Adrenal gland (tissue), 9 donors: ENCODE measurements at regions not wholly inside any gene's neighbourhood (a gene's known extent, or its start where the extent isn't known, plus 50 kb on each side); places are given as distances from the start of the nearest gene placed in this dataset.

Experiments
- DNase-seq, 7 donors: peaks; one replicate each; pipeline ENCODE4 v3.0.0-alpha.2; 2019 to 2020
- H3K27ac ChIP-seq, 5 donors: fragments of 200-600 bp; sonication (generic) in 4 of 5; 1 replicate in 3 of 5; 2 replicates in 2 of 5; pipeline versions ENCODE4 v1.5.1 to v1.8.0; 2016 to 2020; ENCODE audit warnings: mild to moderate bottlenecking in 1 of 5
- H3K27me3 ChIP-seq: fragments of 200-600 bp; 2 replicates; pipeline ENCODE4 v1.8.0; 2021
- H3K36me3 ChIP-seq, 2 donors: fragments of 200-600 bp; replicated peaks in 1 of 2; 1 replicate in 1 of 2; 2 replicates in 1 of 2; pipeline versions ENCODE4 v1.5.1 to v1.8.0; 2018 to 2022
- H3K4me1 ChIP-seq, 2 donors: fragments of 200-600 bp; replicated peaks in 1 of 2; 1 replicate in 1 of 2; 2 replicates in 1 of 2; pipeline versions ENCODE4 v1.5.1 to v1.8.0; 2018 to 2021
- H3K4me3 ChIP-seq, 4 donors: fragments of 200-600 bp; sonication (generic) in 3 of 4; one replicate each; pipeline ENCODE4 v1.5.1; 2016 to 2018
- H3K9me3 ChIP-seq, 3 donors: fragments of 200-600 bp; sonication (generic) in 1 of 3; replicated peaks in 1 of 3; 1 replicate in 2 of 3; 2 replicates in 1 of 3; pipeline versions ENCODE4 v1.5.1 to v1.8.0; 2016 to 2021
- CTCF ChIP-seq, 6 experiments: fragments of 450-650 bp in 4 of 6; fragments of 200-600 bp in 2 of 6; sonication (generic) in 1 of 6; IDR thresholded peaks; 1 replicate in 5 of 6; 2 replicates in 1 of 6; pipeline versions ENCODE4 v1.5.1 to v1.8.0; 2016 to 2021; ENCODE audit warnings: antibody characterized with exemption in 6 of 6, mild to moderate bottlenecking in 2 of 6, moderate library complexity in 1 of 6
- POLR2A ChIP-seq, 2 donors: fragments of 450-650 bp; IDR thresholded peaks; one replicate each; pipeline ENCODE4 v1.6.1; 2017; ENCODE audit warnings: antibody characterized with exemption in 2 of 2, mild to moderate bottlenecking in 2 of 2, moderate library complexity in 1 of 2
- WGBS, 4 donors: extraction: QIAGEN DNeasy Blood & Tissue Kit in 2 of 4; methylation state at CpG; one replicate each; pipeline versions ENCODE4 v1.1.5 to v1.1.7; 2013 to 2017; 5-methylcytosine and 5-hydroxymethylcytosine counted together
- intact Hi-C, 2 donors: fragments of 100-400 bp; cut with DNase I; formaldehyde crosslinking; loops; one replicate each; pipeline versions ENCODE4 v1.14.1 to v1.15.0; 2022 to 2023
- donor health status: healthy with polysubstance abuse.
- donor health status: Bipolar disorder and iron deficiency.
- donor health status: DM: yes; HTN: yes; CAD: no.
- donor health status: DM: no; HTN: no; CAD: no.
- donor health status: DM: no; HTN: no; CAD: no.

DNA sequence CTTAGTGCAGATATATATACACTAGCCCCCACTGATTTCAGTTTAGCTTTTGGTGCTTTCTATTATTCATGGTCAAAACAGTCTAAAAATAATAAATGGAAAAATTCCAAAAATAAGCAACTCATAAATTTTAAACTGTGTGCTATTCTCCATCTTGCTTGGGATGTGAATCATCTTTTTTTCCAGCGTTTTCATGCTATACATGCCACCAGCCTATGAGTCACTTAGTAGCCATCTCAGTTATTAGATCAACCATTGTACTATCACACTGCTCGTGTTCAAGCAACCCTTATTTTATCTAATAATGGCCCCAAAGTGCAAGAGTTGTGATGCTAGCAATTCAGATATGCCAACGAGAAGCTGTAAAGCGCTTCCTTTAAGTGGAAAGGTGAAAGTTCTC is 73.9 kb upstream of the KRR1 start:
- no peaks in the 10 kb centered on the region for H3K27me3 ChIP-seq
- no peak overlapping the region for H3K4me3 ChIP-seq
- no peak for TF ChIP-seq CTCF (IDR thresholded peaks at IDR 0.05)
- no peak for TF ChIP-seq POLR2A (IDR thresholded peaks at IDR 0.05)
- intact Hi-C loops, result no loop called here
- no peaks in the 10 kb centered on the region for H3K36me3 ChIP-seq
- 67 to 74% (median 68%) methylated on average over 4 of the region's 4 CpGs for WGBS, 4 donors
- H3K9me3 ChIP-seq, result no peaks in the 10 kb centered on the region
- H3K4me1 ChIP-seq, result peaks cover 0 to 6% of the 10 kb centered on the region in 2 donors
- H3K27ac ChIP-seq, result no peak overlapping the region
- no peak for DNase-seq

- peaks cover 0 to 6% of the 10 kb centered on the region in 2 donors for H3K4me1 ChIP-seq
- no peak for TF ChIP-seq POLR2A (IDR thresholded peaks at IDR 0.05)
- TF ChIP-seq CTCF (IDR thresholded peaks at IDR 0.05), result no peak
- H3K4me3 ChIP-seq, result no peak overlapping the region
- no peaks in the 10 kb centered on the region for H3K27me3 ChIP-seq
- H3K9me3 ChIP-seq, result no peaks in the 10 kb centered on the region
- WGBS, 4 donors, result 66 to 72% (median 71%) methylated on average over 3 of the region's 3 CpGs
- DNase-seq, result no peak
- no peak overlapping the region for H3K27ac ChIP-seq
- no peaks in the 10 kb centered on the region for H3K36me3 ChIP-seq
- intact Hi-C loops, result no loop called here
Observed at GRCh38 chr12:75583355-75583754, 71.9 kb upstream of the KRR1 start.

DNA sequence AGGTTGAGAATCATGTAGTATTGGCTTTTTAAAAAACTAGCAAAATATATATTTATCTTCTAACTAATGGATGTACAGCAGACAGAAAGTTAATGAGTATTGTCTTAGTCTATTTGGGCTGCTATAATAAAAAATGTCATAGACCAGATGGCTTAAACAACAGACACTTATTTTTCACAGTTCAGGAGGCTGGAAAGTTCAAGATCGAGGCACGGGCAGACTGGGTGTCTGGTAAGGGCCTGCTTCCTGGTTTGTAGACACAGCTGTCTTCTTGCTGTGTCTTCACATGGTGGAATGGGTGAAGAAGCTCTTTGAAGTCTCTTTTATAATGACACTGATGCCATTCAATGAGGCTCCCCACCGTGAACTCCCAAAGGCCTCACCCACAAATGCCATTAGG is 70.1 kb upstream of the KRR1 start:
- Histone ChIP-seq H3K4me3 (no peak overlapping the region), H3K27me3 (no peaks in the 10 kb centered on the region), H3K4me1 (peaks cover 0 to 6% of the 10 kb centered on the region in 2 donors), H3K9me3 (no peaks in the 10 kb centered on the region), H3K27ac (no peak overlapping the region), H3K36me3 (no peaks in the 10 kb centered on the region)
- 84 to 96% (median 92%) methylated on average over 3 of the region's 3 CpGs for WGBS, 4 donors
- TF ChIP-seq POLR2A (IDR thresholded peaks at IDR 0.05) (no peak), CTCF (IDR thresholded peaks at IDR 0.05) (no peak)
- intact Hi-C loops, result no loop called here
- no peak for DNase-seq

DNA sequence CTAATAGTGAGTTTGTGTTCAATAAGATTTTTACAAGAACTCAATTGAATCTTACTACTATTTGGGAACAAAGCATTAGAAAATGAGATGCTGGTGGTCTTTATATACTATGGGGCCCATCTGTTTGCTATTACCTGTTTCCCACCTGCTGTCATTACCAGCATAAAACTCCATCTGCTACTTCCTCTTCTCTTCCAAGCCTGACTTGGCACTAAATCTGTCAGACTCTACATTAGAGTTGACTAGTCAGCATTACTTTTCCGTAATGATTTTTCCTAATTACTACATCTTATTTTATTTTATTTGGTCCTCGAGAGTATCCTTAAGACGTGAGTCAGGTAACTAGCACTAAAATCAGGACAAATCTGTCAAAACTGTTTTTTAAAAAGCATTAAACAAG is 68.1 kb upstream of the KRR1 start:
- 74 to 84% (median 80%) methylated on average over 3 of the region's 3 CpGs for WGBS, 4 donors
- no peak for TF ChIP-seq CTCF (IDR thresholded peaks at IDR 0.05)
- no peak for TF ChIP-seq POLR2A (IDR thresholded peaks at IDR 0.05)
- H3K36me3 ChIP-seq, result no peaks in the 10 kb centered on the region

More for the DNA sequence above, 68.1 kb upstream of the KRR1 start:
- Histone ChIP-seq H3K27ac (no peak overlapping the region), H3K9me3 (no peaks in the 10 kb centered on the region), H3K4me1 (no peaks in the 10 kb centered on the region), H3K27me3 (no peaks in the 10 kb centered on the region), H3K4me3 (no peak overlapping the region)
- DNase-seq, result no peak
- intact Hi-C loops, result no loop called here
